Nephron progenitor cell (in vitro differentiated cells): ENCODE measurements at regions not wholly inside any gene's neighbourhood (a gene's known extent, or its start where the extent isn't known, plus 50 kb on each side); places are given as distances from the start of the nearest gene placed in this dataset.

Source experiments
- DNase-seq: peaks from one replicate; pipeline ENCODE4 v3.0.0; 2021
- H3K27ac Mint-ChIP-seq: 2 replicates; pipeline ENCODE4 v1.8.0; 2021; ENCODE audit warnings: mild to moderate bottlenecking, moderate library complexity, mixed read lengths
- H3K27me3 Mint-ChIP-seq: 2 replicates; pipeline ENCODE4 v1.8.0; 2021; ENCODE audit warnings: mild to moderate bottlenecking, low read depth, mixed read lengths; ENCODE audit not compliant: poor library complexity
- H3K36me3 Mint-ChIP-seq: 2 replicates; pipeline ENCODE4 v1.8.0; 2021; ENCODE audit warnings: low read depth, mixed read lengths
- H3K4me1 Mint-ChIP-seq: 2 replicates; pipeline ENCODE4 v1.8.0; 2021; ENCODE audit warnings: mixed read lengths
- H3K4me3 Mint-ChIP-seq: 2 replicates; pipeline ENCODE4 v1.8.0; 2021; ENCODE audit warnings: mild to moderate bottlenecking, moderate library complexity, mixed read lengths
- H3K9me3 Mint-ChIP-seq: 2 replicates; pipeline ENCODE4 v1.8.0; 2021; ENCODE audit warnings: mild to moderate bottlenecking, moderate library complexity, mixed read lengths
- TF ChIP-seq, protein P1 (sequence below): fragments of 200-600 bp; sonication (generic); IDR thresholded peaks from 2 replicates; pipeline ENCODE4 v1.5.0; 2021; ENCODE audit warnings: antibody characterized with exemption

DNA sequence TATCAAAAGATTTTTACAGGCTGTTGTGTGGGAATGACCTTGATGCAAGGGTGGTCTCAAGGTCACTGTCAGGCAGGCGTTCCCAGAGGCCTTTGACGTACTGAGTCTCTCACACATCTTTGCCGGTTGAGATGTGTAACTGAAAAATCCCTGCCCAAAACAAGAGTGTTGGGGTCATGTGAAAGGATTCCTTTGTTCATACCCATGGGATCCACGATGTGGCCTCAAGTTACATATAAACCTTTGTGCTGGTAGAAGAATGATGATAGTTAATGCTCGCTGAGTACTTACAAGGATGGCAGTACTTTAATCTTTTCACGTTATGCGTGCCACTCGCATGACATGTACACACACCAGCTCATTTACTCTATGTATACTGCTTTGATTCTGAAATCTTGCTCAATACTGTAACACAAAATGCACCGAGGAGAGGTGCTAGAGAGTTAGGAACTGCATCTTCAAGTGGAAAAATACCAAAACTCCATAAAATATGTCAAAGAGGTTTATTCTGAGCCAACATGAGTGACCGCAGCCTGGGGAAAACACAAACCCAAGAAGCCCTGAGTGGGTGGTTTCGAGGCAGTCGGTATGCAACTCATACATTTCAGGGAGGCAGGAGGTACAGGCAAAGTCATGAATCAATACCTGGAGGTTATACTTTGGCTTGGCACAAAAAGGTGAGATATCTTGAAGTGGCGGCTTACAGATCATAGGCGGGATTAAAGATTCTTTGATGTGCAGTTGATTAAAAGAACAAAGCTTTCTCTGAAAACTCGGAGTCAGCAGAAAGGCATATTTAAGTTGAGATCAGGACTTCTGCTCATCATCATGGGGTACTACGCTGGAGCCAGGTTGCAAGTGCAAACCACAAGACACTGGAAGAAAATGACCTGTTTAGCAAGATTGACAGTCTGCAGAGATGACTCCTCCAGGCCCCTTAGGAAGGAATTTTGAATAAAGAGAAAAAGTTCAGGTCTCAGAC lies 87.4 kb upstream of the ARHGEF7 start:
- DNase-seq = no peak
- H3K27me3 Mint-ChIP-seq = peaks cover 19% of the 10 kb centered on the region
- TF ChIP-seq, protein P1, sequence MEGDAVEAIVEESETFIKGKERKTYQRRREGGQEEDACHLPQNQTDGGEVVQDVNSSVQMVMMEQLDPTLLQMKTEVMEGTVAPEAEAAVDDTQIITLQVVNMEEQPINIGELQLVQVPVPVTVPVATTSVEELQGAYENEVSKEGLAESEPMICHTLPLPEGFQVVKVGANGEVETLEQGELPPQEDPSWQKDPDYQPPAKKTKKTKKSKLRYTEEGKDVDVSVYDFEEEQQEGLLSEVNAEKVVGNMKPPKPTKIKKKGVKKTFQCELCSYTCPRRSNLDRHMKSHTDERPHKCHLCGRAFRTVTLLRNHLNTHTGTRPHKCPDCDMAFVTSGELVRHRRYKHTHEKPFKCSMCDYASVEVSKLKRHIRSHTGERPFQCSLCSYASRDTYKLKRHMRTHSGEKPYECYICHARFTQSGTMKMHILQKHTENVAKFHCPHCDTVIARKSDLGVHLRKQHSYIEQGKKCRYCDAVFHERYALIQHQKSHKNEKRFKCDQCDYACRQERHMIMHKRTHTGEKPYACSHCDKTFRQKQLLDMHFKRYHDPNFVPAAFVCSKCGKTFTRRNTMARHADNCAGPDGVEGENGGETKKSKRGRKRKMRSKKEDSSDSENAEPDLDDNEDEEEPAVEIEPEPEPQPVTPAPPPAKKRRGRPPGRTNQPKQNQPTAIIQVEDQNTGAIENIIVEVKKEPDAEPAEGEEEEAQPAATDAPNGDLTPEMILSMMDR = no peak
- no peaks in the 10 kb centered on the region for H3K4me1 Mint-ChIP-seq
- H3K27ac Mint-ChIP-seq = no peak overlapping the region
- H3K4me3 Mint-ChIP-seq = no peak overlapping the region
- H3K36me3 Mint-ChIP-seq = no peaks in the 10 kb centered on the region
- no peaks in the 10 kb centered on the region for H3K9me3 Mint-ChIP-seq

DNA sequence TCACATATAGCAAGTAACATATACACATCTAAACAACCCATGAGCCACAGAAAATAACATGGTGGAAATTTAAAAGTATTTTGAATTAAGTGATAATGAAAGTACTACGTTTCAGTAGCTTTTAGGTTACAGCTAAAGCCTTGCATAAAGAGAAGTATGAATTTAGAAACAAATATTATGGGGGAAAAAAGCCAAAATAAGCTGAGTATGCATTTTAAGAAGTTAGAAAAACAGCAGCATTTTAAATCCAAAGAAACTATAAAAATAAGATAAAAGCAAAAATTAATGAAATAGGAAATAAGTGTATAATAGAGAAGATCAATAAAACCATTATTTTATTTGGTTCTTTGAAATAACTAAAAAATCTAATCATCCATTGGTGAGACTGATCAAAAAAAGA lies 89.8 kb upstream of the ARHGEF7 start:
- H3K9me3 Mint-ChIP-seq = peaks cover 22% of the 10 kb centered on the region
- no peaks in the 10 kb centered on the region for H3K4me1 Mint-ChIP-seq
- peaks cover 14% of the 10 kb centered on the region for H3K27me3 Mint-ChIP-seq
- H3K27ac Mint-ChIP-seq = no peak overlapping the region
- TF ChIP-seq, protein P1 = no peak
- no peak for DNase-seq
- H3K36me3 Mint-ChIP-seq = no peaks in the 10 kb centered on the region
- no peak overlapping the region for H3K4me3 Mint-ChIP-seq

DNA sequence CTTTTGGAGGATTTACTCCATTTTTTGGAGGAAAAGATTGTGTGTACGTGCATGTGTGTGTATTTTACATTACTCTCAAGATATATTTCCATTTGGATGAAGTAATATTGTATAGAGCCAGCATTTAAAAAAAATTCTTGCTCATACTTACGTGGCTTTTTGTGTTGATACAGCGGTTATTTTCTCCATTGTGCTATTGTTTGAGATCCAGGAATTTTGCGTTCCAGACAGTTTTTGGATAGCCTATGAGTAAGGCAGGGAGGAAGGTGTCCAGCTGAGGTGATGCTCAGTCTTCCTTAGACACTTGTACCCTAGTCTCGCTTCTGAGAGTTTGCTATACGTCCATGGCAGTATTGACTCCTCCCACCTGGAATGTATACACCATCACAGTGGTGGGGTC lies 92.2 kb upstream of the ARHGEF7 start:
- DNase-seq = no peak
- Mint-ChIP-seq H3K9me3 (peaks cover 28% of the 10 kb centered on the region), H3K4me3 (no peak overlapping the region), H3K27ac (no peak overlapping the region), H3K27me3 (peaks cover 9% of the 10 kb centered on the region), H3K36me3 (no peaks in the 10 kb centered on the region), H3K4me1 (no peaks in the 10 kb centered on the region)
- TF ChIP-seq, protein P1 = no peak

DNA sequence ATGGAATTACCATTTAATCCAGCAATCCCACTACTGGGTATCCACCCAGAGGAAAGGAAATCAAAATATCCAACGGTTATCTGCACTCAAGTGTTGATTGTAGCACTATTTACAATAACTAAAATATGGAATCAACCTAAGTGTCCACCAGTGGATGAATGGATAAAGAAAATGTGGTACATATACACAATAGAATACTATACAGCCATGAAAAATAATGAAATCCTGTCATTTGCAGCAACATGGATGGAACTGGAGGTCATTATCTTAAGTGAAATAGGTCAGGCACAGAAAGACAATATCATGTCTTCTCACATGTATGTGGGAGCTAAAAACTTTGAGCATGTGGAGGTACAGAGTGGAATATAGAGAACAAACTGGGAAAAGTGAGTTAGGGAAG lies 92.9 kb upstream of the ARHGEF7 start:
- H3K9me3 Mint-ChIP-seq = peaks cover 28% of the 10 kb centered on the region
- no peak overlapping the region for H3K27ac Mint-ChIP-seq
- H3K4me3 Mint-ChIP-seq = no peak overlapping the region
- TF ChIP-seq, protein P1 = no peak
- H3K27me3 Mint-ChIP-seq = peaks cover 7% of the 10 kb centered on the region
- DNase-seq = no peak
- H3K4me1 Mint-ChIP-seq = no peaks in the 10 kb centered on the region
- H3K36me3 Mint-ChIP-seq = no peaks in the 10 kb centered on the region

DNA sequence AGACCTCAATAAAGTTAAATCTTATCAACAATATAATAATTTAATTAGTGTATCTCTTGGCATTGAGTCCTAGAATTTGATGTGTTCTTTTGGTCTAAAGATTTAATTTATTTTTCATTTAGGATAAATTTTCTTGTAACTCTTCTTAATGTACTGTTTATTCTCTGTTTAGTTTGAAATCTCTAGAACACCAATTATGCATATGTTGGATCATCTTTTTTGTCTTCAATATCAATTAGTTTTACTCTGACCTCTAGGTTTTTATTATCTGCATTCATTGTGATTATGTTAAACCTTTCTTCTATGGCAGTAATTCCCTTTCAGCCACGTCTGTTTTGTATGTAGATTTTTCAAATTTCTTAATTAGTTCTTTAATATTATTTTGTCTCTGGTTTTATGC lies 93.8 kb upstream of the ARHGEF7 start:
- H3K27me3 Mint-ChIP-seq = peaks cover 4% of the 10 kb centered on the region
- no peaks in the 10 kb centered on the region for H3K4me1 Mint-ChIP-seq
- DNase-seq = no peak
- peaks cover 28% of the 10 kb centered on the region for H3K9me3 Mint-ChIP-seq
- H3K27ac Mint-ChIP-seq = no peak overlapping the region
- H3K4me3 Mint-ChIP-seq = no peak overlapping the region
- H3K36me3 Mint-ChIP-seq = no peaks in the 10 kb centered on the region
- TF ChIP-seq, protein P1 = no peak

DNA sequence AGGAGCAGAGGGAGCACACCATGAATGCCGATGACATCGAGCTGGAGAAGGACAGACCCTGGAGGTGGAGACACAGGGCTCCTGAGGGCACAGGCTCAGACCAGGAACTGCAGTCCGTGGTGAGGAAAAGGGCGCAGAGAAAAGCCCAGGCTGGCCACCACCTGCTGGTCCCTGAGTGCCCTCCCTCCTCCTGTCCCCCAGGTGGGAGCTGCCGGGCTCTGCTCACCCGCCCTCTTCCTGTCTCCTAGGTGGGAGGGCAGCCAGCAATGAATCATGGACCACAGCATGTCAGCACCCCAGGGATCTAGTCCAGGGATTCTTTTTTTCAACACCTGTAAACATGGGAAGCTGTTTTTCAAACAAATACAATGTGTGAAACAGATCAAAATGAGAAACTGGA lies 94.6 kb upstream of the ARHGEF7 start:
- H3K9me3 Mint-ChIP-seq = peaks cover 28% of the 10 kb centered on the region
- peaks cover 4% of the 10 kb centered on the region for H3K27me3 Mint-ChIP-seq
- no peak for DNase-seq
- TF ChIP-seq, protein P1 = no peak
- no peak overlapping the region for H3K27ac Mint-ChIP-seq
- H3K36me3 Mint-ChIP-seq = no peaks in the 10 kb centered on the region
- no peak overlapping the region for H3K4me3 Mint-ChIP-seq
- H3K4me1 Mint-ChIP-seq = no peaks in the 10 kb centered on the region
